Femur (tissue), 1 donor: ENCODE measurements at regions not wholly inside any gene's neighbourhood (a gene's known extent, or its start where the extent isn't known, plus 50 kb on each side); places are given as distances from the start of the nearest gene placed in this dataset.

Experiments
- DNase-seq: peaks from one replicate; pipeline ENCODE4 v3.0.0-alpha.2; 2017

GRCh38 chr9:80890124-80890523 is 799.2 kb downstream of the TLE1 start:
- DNase-seq: no peak

GRCh38 chr9:80885894-80886293 is 803.5 kb downstream of the TLE1 start:
- DNase-seq: peak; percentile 19

DNA sequence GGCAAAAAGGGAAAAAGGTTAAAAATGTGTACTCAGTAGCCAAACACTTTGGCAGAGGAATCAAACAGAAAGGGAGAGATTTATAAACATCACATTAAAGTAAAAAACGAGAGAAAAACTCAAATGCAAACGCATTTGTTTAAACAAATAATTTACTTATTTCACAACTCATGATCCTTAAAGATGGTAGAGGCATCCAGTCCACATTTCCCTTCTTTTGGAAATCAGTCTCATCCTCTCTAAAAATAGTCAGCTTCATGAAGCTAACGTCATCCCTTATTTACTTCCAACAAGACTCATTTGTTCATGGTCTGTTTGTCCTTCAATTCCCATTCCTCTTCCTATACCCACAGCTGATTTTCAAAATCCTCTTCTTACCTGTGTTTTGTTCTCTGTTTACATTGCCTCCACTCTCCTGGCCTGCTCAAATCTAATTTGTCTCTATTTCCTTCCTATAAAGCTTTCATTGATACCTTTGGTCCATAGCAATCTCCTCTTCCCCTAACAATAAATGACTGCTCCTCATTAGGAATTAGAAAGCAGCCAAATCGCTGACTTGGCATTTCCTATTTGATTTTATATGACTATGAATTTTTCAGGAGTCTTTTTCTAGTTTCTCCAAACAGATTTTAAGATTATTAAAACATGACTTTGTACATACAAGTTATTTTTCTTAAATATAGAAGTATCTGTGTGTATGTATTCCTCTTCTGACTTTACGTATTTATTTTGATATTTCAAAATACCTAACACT is 805.3 kb downstream of the TLE1 start:
- DNase-seq: no peak

- no peak for DNase-seq
Observed at GRCh38 chr9:80883426-80883825, 805.9 kb downstream of the TLE1 start.

GRCh38 chr9:80881940-80882339 is 807.4 kb downstream of the TLE1 start:
- no peak for DNase-seq

- DNase-seq: no peak
Observed at GRCh38 chr9:80881320-80881719, 808.0 kb downstream of the TLE1 start.

DNA sequence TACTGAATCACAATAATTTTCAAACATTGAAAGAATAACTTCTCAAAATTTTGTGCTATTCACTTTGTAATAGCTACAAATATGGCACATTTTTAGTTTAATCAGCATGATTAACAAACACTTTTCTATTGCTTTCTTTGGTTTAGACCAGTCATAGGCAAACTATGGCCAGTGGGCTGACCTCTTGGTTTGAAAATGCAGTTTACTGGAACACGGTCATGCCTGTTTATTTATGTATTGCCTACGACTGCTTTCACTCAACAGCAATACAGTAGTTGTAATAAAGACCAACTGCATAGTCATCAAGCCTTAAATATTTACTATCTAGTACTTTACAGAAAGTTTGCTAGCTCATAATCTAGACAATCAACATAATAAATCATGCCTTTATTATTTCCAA is 810.8 kb downstream of the TLE1 start:
- no peak for DNase-seq

- no peak for DNase-seq
Observed at GRCh38 chr9:80875947-80876346, 813.4 kb downstream of the TLE1 start.

DNA sequence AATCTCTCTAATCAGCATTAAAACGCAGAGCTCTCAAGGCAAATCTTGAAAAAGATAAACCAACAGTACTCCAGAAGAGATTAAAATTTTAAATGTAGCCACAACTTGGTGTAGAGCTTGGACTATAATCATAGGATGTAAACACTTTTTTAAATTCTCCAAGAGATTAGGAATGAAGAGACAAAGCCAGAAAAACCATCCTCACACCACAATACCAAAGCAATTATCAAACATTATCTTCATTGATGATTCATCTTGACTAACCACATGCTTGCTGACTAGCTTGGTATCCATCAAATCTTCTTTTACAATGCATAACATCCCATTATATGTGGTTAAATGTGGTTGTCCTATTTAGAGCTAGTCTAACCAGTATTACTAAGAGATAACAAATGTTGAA is 815.1 kb downstream of the TLE1 start:
- DNase-seq: no peak

- no peak for DNase-seq
Observed at GRCh38 chr9:80873861-80874260, 815.5 kb downstream of the TLE1 start.

DNA sequence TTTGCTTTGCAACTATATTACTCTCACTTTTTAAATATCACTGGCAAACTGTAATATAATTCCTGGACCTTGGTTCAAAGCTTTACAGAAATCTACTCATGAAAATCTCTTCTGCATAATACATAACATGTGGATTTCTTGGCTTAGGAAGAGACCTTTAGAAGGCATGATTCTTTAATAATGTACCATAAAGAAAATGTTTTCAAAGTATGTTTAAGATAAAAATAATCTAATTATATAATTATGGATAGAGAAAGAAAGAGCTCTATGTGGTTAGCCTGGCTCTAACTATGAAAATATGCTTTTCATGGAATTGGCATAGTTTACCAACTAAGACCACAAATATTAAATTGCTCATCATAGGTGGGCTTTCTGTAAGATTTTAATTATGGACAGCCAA is 817.8 kb downstream of the TLE1 start:
- DNase-seq: no peak

DNA sequence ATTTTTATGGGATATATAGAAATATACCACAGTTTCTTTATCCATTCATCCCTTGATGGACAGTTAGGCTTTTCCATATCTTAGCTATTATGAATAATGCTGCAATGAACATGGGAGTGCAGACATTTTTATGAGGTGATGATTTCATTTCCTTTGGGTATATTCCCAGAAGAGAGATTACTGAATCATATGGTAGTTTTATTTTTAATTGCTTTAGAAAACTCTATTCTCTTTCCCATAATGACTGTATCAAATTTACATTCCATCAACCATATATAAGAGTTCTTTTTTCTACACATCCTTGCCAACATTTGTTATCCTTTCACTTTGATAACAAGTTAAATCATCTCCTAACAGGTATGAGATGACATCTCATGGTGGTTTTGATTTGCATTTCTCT is 821.6 kb downstream of the TLE1 start:
- no peak for DNase-seq

DNA sequence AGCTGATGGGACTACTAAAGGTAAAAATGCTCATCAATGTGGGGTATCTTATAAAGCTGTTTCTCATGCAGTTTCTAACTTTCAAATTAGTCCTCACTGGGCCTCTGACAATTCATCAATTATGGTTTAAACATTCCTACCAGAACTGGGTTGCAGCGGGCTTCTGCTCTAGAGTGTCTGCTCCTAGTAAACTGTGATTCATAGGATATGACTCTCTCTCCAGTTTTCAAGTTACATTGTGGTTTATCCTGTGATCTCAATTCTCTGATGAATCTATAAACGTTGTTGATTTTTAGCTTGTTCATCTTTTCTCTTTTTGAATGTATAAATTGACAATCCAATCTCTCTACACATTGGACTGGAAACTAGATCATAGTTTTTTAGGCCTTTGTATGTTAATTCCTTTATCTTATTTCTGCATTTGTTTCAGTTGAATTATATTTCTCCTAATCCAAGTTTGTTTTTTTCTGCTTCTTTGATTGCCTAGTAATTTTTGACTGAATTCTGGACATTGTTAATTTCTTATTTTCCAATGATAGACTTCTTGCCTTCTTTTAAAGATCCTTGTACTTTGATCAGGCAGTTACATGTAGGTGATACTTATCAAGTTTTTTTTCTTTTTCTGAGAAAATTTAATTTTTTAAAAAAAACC is 822.6 kb downstream of the TLE1 start:
- no peak for DNase-seq

DNA sequence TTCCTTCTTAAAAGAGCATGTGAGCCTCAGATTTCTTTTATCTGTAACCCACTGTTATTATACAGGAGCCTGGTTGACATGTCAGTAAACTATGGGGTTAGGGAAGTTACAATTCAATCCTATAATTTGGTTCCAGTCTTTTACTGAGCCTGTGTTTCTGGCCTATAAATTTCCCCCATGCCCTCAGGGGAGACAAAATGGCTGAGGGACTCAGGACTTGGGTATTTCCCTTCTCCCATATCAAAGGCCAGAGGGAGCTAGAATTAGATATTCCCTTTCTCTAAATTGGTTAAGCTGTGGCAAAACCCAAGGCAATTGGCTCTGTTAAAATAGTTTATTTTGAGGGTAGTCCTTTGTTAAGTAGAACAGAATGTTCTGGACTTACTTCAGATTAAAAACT is 823.2 kb downstream of the TLE1 start:
- DNase-seq: no peak

DNA sequence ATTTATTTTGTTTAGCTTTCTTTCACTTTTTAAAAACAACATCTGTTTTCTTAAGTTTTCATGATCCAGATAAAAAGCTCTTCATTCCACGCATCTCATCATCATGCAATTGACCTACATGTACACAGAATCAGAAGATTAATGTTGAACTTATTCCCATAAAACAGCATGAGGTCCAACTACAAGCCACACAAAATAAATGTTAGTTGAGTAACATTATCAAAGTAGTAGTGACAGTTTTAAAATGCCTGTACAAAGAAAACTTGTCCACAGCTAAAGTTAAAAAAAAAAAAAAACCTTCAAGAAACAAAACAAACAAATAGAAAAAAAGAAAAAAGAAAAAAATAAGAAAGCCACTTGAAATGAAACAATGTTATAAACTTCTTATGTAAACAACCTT is 846.3 kb downstream of the TLE1 start:
- DNase-seq: no peak

DNA sequence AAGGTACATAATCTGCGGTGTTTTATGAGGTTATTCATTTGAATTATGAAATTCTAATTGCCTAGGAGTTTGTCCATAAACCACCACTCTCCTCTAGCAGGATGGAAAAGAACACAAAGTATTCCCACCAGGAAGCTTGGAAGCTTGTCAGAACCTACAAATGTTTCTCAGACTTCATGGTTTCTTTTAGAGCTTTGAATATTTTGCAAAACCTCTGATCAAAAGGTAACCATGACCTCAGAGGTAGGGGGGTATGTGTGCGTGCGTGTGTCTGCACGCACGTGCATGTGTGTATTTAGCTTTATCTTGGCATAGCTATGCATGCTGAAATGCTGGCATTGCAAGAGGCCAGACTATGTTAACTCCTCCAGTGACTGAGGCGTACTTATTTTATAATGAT is 847.0 kb downstream of the TLE1 start:
- peak; percentile 30 for DNase-seq

DNA sequence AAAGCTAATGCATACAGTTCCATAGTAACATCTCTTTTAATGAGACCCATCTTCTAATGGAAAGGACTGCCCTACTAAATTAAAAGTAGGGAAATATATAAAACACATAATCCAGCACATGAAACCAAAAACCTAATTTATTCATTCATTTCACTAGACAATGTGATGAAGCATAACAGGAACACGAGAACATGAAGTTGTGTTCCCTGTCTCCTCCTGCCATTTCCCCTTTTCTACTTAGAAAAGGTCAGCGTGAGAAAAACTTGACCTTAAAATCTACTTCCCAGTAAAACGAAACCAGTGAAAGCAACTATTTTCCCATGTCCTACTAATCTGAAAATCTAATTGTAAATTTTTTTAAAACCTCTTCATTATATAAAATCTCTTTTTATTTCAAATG is 847.5 kb downstream of the TLE1 start:
- DNase-seq: no peak

GRCh38 chr9:80839821-80840675 is 849.3 kb downstream of the TLE1 start:
- no peak for DNase-seq

GRCh38 chr9:80836013-80836412 is 853.3 kb downstream of the TLE1 start:
- DNase-seq: no peak

GRCh38 chr9:80831751-80832150 is 857.6 kb downstream of the TLE1 start:
- DNase-seq: no peak

DNA sequence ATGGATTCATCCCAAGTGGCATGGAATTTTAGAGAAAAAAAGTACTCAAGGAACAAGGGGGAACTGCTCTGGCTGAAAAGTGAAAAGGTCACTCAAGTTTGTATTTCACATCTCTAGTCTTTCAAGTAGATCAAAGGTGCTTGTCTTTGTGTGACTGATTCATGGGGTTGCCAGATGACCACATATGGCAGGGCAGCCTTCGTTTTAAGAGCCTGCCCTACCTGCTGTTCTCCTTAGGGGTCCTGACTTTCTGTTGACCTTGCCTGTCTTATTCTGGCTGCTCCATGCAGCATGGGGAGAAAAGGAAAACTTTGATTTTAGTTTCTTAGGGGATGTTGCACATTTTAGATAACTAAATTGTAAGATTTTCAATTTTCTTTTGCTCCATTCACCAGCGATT is 877.7 kb downstream of the TLE1 start:
- no peak for DNase-seq

- DNase-seq: no peak
Observed at GRCh38 chr9:80811003-80811402, 878.3 kb downstream of the TLE1 start.

DNA sequence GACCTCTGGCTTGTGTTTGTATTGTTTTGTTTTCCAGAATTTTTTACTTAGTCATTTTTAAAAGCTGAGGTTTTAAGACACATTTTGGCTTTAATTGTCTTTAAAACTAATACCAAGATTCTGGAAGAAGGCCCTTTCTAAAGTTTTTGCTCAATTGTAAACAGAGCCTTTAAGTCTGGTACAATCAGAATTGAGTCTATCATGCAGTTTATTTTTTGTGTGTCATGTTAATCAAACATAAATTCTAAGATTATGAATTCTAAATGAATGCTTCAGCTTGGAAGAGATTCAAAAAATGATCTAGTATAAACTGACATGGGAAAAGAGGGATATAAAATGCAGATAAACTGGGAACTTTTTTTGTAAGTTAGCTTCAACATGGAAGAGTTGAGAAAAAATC is 882.7 kb downstream of the TLE1 start:
- DNase-seq: no peak

DNA sequence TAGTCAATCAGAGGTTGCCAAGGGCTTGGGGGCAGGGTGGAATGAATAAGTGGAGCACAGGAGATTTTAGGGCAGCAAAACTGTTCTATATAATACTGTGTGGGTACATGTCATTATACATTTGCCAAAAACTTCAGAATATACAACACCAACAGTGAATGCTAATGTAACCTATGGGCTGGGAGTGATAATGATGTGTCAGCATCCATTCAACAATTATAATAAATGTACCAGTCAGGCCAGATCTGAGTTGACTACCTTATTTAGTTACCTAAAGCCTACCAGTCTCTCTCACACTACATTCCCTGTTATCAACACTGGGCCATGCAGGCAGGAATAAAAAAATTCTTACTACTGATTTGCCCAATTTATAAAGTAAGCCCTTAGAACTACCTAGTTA is 884.5 kb downstream of the TLE1 start:
- DNase-seq: no peak
